ENCODE measurements at regions not wholly inside any gene's neighbourhood (a gene's known extent, or its start where the extent isn't known, plus 50 kb on each side); places are given as distances from the start of the nearest gene placed in this dataset.

- Histone ChIP-seq H3K9ac (ENCODE audit: control insufficient read depth, extremely low read depth, insufficient read depth, low read length) (no peak overlapping the region), H3K4me3 (ENCODE audit: control insufficient read depth in 2 of 3, extremely low read depth in 1 of 3, insufficient read depth in 2 of 3, low read depth in 1 of 3, low read length in 3 of 3) (no peak overlapping the region), H4K20me1 (ENCODE audit: control insufficient read depth, extremely low read depth, insufficient read depth, low read length) (no peaks in the 10 kb centered on the region), H3K79me2 (ENCODE audit: control insufficient read depth, insufficient read depth, low read length) (no peaks in the 10 kb centered on the region), H3K36me3 (ENCODE audit: control insufficient read depth in 2 of 2, extremely low read depth in 1 of 2, insufficient read depth in 2 of 2, low read length in 2 of 2) (no peaks in the 10 kb centered on the region), H3K9me3 (ENCODE audit: control insufficient read depth, low read depth, low read length) (no peaks in the 10 kb centered on the region), H3K4me1 (ENCODE audit: control insufficient read depth, extremely low read depth, insufficient read depth, low read length) (peaks cover 5% of the 10 kb centered on the region), H3K9me1 (ENCODE audit: control insufficient read depth, extremely low read depth, insufficient read depth, low read length) (no peaks in the 10 kb centered on the region), H2AFZ (ENCODE audit: control insufficient read depth, low read length) (no peak overlapping the region), H3K4me2 (ENCODE audit: control insufficient read depth, extremely low read depth, insufficient read depth, low read depth, low read length) (no peak overlapping the region), H3K27ac (ENCODE audit: control insufficient read depth, insufficient read depth, low read length) (no peak overlapping the region), H3K27me3 (ENCODE audit: control insufficient read depth, extremely low read depth, insufficient read depth, low read length) (no peaks in the 10 kb centered on the region)
- dilution Hi-C loops (cut with MboI; ENCODE audit: extremely low pct_ligation_motif_present, low sequenced_read_pairs) = no loop called here
- DNase-seq (ENCODE audit: low read depth, low spot score) = no peak
- TF ChIP-seq EZH2 (IDR thresholded peaks at IDR 0.05; ENCODE audit: low read length) = no peak
- TF ChIP-seq, protein P1, sequence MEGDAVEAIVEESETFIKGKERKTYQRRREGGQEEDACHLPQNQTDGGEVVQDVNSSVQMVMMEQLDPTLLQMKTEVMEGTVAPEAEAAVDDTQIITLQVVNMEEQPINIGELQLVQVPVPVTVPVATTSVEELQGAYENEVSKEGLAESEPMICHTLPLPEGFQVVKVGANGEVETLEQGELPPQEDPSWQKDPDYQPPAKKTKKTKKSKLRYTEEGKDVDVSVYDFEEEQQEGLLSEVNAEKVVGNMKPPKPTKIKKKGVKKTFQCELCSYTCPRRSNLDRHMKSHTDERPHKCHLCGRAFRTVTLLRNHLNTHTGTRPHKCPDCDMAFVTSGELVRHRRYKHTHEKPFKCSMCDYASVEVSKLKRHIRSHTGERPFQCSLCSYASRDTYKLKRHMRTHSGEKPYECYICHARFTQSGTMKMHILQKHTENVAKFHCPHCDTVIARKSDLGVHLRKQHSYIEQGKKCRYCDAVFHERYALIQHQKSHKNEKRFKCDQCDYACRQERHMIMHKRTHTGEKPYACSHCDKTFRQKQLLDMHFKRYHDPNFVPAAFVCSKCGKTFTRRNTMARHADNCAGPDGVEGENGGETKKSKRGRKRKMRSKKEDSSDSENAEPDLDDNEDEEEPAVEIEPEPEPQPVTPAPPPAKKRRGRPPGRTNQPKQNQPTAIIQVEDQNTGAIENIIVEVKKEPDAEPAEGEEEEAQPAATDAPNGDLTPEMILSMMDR (optimal IDR thresholded peaks at IDR 0.05 in 1 of 3, IDR thresholded peaks at IDR 0.05 in 1 of 3, conservative IDR thresholded peaks at IDR 0.05 in 1 of 3; ENCODE audit: extremely low read depth in 1 of 3, insufficient read depth in 2 of 3, low read length in 3 of 3) = no peak
- FAIRE-seq = no peak
Measured at GRCh38 chr2:217086718-217087117, 226.9 kb upstream of the TNP1 start.

DNA sequence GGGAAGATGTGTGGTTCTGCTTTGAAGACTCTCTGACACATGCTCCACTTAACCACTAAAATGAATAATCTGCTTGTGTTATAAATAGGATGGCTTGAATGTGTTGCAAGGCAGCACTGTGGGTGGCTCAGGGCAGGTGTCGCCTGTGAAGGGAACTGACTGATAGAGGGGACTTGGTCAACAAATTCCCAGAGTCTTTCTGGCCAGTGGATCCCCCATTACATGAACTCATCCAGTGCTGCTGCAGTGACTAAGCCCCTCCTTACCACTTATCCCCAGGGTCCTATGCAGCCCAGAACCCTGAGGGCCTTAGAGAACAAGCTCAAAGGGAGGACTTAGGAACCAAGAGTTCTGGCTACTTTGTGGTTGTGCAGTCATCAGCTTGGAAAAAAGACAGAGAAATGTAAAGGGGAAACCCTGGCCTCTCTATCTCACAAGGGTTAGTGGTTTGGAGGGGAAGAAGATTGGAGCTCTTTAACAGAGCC is 226.2 kb upstream of the TNP1 start:
- Histone ChIP-seq H3K4me3 (ENCODE audit: control insufficient read depth in 2 of 3, extremely low read depth in 1 of 3, insufficient read depth in 2 of 3, low read depth in 1 of 3, low read length in 3 of 3) (no peak overlapping the region), H2AFZ (ENCODE audit: control insufficient read depth, low read length) (no peak overlapping the region), H3K27ac (ENCODE audit: control insufficient read depth, insufficient read depth, low read length) (no peak overlapping the region), H3K79me2 (ENCODE audit: control insufficient read depth, insufficient read depth, low read length) (no peaks in the 10 kb centered on the region), H3K36me3 (ENCODE audit: control insufficient read depth in 2 of 2, extremely low read depth in 1 of 2, insufficient read depth in 2 of 2, low read length in 2 of 2) (no peaks in the 10 kb centered on the region), H4K20me1 (ENCODE audit: control insufficient read depth, extremely low read depth, insufficient read depth, low read length) (no peaks in the 10 kb centered on the region), H3K9me1 (ENCODE audit: control insufficient read depth, extremely low read depth, insufficient read depth, low read length) (no peaks in the 10 kb centered on the region), H3K4me2 (ENCODE audit: control insufficient read depth, extremely low read depth, insufficient read depth, low read depth, low read length) (no peak overlapping the region), H3K27me3 (ENCODE audit: control insufficient read depth, extremely low read depth, insufficient read depth, low read length) (no peaks in the 10 kb centered on the region), H3K9ac (ENCODE audit: control insufficient read depth, extremely low read depth, insufficient read depth, low read length) (no peak overlapping the region), H3K4me1 (ENCODE audit: control insufficient read depth, extremely low read depth, insufficient read depth, low read length) (peaks cover 5% of the 10 kb centered on the region), H3K9me3 (ENCODE audit: control insufficient read depth, low read depth, low read length) (no peaks in the 10 kb centered on the region)
- no peak for DNase-seq (ENCODE audit: low read depth, low spot score)
- dilution Hi-C loops (cut with MboI; ENCODE audit: extremely low pct_ligation_motif_present, low sequenced_read_pairs) = no loop called here
- FAIRE-seq = no peak
- TF ChIP-seq, protein P1 (optimal IDR thresholded peaks at IDR 0.05 in 1 of 3, IDR thresholded peaks at IDR 0.05 in 1 of 3, conservative IDR thresholded peaks at IDR 0.05 in 1 of 3; ENCODE audit: extremely low read depth in 1 of 3, insufficient read depth in 2 of 3, low read length in 3 of 3) = no peak
- TF ChIP-seq EZH2 (IDR thresholded peaks at IDR 0.05; ENCODE audit: low read length) = no peak

Data from keratinocyte (primary cell).